ENCODE measurements at regions not wholly inside any gene's neighbourhood (a gene's known extent, or its start where the extent isn't known, plus 50 kb on each side); places are given as distances from the start of the nearest gene placed in this dataset.

GRCh38 chr5:63822614-63823013, 139.6 kb downstream of the HTR1A start:
- TF ChIP-seq, protein P1, sequence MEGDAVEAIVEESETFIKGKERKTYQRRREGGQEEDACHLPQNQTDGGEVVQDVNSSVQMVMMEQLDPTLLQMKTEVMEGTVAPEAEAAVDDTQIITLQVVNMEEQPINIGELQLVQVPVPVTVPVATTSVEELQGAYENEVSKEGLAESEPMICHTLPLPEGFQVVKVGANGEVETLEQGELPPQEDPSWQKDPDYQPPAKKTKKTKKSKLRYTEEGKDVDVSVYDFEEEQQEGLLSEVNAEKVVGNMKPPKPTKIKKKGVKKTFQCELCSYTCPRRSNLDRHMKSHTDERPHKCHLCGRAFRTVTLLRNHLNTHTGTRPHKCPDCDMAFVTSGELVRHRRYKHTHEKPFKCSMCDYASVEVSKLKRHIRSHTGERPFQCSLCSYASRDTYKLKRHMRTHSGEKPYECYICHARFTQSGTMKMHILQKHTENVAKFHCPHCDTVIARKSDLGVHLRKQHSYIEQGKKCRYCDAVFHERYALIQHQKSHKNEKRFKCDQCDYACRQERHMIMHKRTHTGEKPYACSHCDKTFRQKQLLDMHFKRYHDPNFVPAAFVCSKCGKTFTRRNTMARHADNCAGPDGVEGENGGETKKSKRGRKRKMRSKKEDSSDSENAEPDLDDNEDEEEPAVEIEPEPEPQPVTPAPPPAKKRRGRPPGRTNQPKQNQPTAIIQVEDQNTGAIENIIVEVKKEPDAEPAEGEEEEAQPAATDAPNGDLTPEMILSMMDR (IDR thresholded peaks at IDR 0.05; ENCODE audit: poor library complexity, severe bottlenecking): no peak
- TF ChIP-seq EZH2 (IDR thresholded peaks at IDR 0.05; ENCODE audit: borderline replicate concordance, insufficient read depth, low read length, poor library complexity, severe bottlenecking) (no peak), POLR2AphosphoS5 (IDR thresholded peaks at IDR 0.05) (no peak), TAF1 (IDR thresholded peaks at IDR 0.05; ENCODE audit: low read depth) (no peak)
